BE2C (cell line): ENCODE measurements at regions not wholly inside any gene's neighbourhood (a gene's known extent, or its start where the extent isn't known, plus 50 kb on each side); places are given as distances from the start of the nearest gene placed in this dataset.

Experiments
- DNase-seq: peaks from one replicate; pipeline ENCODE4 v3.0.0-alpha.2; 2020
- H3K27me3 ChIP-seq: fragments of 250-450 bp; sonication (Bioruptor Pico); 2 replicates; pipeline ENCODE4 v1.5.1; 2020; ENCODE audit warnings: mild to moderate bottlenecking
- H3K36me3 ChIP-seq: fragments of 250-450 bp; sonication (Bioruptor Pico); 2 replicates; pipeline ENCODE4 v1.5.1; 2020; ENCODE audit warnings: mild to moderate bottlenecking
- H3K4me1 ChIP-seq: fragments of 250-450 bp; sonication (Bioruptor Pico); 2 replicates; pipeline ENCODE4 v1.5.1; 2020
- H3K4me3 ChIP-seq: 2 replicates; pipeline ENCODE4 v1.5.1; 2011; ENCODE audit warnings: low read depth, low read length
- H3K9me3 ChIP-seq: fragments of 250-450 bp; sonication (Bioruptor Pico); 2 replicates; pipeline ENCODE4 v1.5.1; 2020
- TF ChIP-seq, protein P1 (sequence below): IDR thresholded peaks from 2 replicates; pipeline ENCODE4 v1.5.1; 2012; ENCODE audit warnings: mild to moderate bottlenecking, low read depth, low read length

DNA sequence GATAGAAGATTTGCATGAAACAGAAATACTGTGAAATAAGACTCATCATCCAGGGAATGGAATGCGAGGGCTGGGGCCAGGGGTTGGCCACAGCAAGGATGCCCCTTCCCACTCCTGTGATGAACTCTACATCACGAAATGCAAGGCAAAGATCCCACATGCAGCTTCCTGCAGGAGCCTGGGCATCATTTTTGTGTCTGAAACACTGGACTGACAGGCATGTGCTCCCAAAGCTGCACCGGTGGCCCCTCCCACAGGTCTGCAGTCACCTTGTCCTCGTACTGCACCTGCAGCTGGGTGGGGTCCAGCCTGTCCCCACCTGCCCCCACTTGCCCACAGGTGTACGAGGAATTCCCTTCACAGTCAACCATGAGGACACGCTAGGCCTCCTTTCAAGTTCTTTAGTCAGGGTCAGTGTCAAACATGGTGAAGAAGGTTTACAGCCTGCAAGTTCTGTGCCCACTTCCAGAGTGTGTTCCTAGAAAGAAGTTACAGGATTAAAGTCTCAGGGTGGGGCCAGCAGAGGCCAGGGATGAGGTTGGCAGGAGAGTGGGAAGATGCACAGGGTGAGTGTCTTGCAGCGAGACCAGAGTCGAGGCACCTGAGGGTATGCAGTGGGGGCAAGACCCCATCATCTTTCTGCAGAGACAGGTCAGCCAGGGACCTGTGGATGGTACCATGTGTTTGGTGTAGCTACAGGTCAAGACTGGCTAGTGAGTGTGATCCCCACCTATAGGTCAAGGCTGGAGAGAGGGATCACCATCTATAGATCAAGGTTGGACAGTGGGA lies 155.0 kb upstream of the IRX2 start:
- Histone ChIP-seq H3K4me1 (no peaks in the 10 kb centered on the region), H3K4me3 (no peak overlapping the region), H3K9me3 (peaks cover 2% of the 10 kb centered on the region), H3K27me3 (no peaks in the 10 kb centered on the region), H3K36me3 (no peaks in the 10 kb centered on the region)
- no peak for DNase-seq
- TF ChIP-seq, protein P1, sequence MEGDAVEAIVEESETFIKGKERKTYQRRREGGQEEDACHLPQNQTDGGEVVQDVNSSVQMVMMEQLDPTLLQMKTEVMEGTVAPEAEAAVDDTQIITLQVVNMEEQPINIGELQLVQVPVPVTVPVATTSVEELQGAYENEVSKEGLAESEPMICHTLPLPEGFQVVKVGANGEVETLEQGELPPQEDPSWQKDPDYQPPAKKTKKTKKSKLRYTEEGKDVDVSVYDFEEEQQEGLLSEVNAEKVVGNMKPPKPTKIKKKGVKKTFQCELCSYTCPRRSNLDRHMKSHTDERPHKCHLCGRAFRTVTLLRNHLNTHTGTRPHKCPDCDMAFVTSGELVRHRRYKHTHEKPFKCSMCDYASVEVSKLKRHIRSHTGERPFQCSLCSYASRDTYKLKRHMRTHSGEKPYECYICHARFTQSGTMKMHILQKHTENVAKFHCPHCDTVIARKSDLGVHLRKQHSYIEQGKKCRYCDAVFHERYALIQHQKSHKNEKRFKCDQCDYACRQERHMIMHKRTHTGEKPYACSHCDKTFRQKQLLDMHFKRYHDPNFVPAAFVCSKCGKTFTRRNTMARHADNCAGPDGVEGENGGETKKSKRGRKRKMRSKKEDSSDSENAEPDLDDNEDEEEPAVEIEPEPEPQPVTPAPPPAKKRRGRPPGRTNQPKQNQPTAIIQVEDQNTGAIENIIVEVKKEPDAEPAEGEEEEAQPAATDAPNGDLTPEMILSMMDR, result no peak

DNA sequence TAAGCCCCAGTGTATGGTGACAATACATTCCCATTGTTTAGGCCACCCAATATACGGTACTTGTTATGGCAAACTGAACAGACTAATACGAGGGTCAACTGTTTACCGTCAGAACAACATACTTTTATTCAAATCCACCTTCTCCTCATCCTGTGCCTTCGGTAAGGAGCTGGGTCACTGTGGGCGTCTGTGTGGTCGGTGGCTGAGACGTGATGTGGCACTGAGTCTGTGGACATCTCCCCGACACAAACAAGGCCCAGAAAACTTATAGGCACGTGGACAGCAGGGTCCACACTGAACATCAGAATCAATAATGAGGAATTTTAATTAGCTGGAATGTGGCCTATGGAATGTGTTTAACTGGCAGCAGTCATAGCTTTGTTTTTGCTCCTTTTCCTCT lies 154.3 kb upstream of the IRX2 start:
- no peaks in the 10 kb centered on the region for H3K4me1 ChIP-seq
- H3K27me3 ChIP-seq, result no peaks in the 10 kb centered on the region
- no peaks in the 10 kb centered on the region for H3K36me3 ChIP-seq
- no peak overlapping the region for H3K4me3 ChIP-seq
- TF ChIP-seq, protein P1, result no peak
- peaks cover 2% of the 10 kb centered on the region for H3K9me3 ChIP-seq
- DNase-seq, result no peak

DNA sequence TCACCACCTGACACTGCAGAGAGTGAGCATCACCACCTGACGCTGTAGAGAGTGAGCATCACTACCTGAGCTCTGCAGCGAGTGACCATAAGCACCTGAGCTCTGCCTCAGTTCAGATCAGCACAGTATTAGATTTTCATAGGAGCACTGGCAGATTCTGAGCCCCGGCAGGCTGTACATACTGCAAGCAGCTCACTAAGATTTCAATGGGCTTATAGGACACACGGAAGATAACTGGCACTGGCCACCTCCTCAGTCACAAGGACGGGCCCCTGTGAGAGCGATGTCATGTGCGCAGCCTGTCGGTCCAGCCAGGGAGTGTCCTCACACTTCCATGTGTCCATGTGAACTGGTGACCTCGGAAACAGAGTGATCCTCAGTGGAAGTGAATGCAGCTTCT lies 153.5 kb upstream of the IRX2 start:
- no peak for DNase-seq
- Histone ChIP-seq H3K4me3 (no peak overlapping the region), H3K4me1 (no peaks in the 10 kb centered on the region), H3K9me3 (peaks cover 2% of the 10 kb centered on the region), H3K27me3 (no peaks in the 10 kb centered on the region), H3K36me3 (no peaks in the 10 kb centered on the region)
- TF ChIP-seq, protein P1, result no peak

- Histone ChIP-seq H3K36me3 (no peaks in the 10 kb centered on the region), H3K4me1 (no peaks in the 10 kb centered on the region), H3K9me3 (peaks cover 2% of the 10 kb centered on the region), H3K27me3 (no peaks in the 10 kb centered on the region), H3K4me3 (no peak overlapping the region)
- TF ChIP-seq, protein P1, result no peak
- no peak for DNase-seq
These were observed 152.9 kb upstream of the IRX2 start for GRCh38 chr5:2904399-2904798.

DNA sequence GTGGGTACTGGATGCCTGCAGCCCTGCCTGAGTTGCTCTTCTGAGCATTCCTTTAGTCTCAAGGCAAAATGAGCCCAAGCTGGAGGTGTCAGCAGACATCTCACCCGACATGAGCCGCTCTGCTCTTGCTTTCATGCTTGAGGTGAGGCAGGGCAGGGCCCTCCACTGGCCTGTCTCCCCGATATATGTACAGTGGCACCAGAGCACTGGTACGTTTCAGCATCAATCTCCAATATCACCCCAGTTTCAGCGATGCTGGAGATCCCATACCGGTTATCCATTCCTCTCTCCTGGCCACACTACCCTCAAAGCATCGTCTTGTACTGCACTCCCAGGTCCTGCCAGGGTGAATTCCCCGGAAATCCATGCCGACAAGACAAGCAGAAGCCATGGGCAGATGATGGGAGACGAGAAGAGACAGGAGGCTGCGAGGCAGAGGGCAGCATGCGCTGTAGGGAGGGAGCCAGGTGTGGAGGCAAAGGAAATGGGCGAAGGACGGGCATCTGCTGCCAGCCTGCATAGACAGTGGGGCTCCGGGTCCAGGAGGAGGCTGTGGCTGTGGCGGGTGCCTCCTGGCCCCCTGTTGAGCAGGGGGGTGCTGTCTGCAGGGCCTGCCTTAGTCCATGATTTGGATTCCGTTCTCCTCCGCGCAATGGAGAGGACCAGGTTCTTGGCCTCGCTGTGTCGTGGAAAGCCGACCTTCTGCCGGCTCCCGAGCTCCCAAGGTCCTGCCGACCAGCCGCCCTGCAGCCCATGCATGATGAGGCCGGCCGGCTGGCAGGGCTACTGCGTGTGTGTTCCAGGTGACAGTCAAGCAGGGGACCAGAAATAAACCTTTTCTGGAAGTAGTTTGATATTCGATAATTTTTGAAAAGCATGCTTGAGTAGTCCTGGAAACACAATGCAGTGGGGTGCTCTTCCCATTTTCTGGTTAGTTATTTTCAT lies 152.2 kb upstream of the IRX2 start:
- no peaks in the 10 kb centered on the region for H3K4me1 ChIP-seq
- no peaks in the 10 kb centered on the region for H3K36me3 ChIP-seq
- no peak overlapping the region for H3K4me3 ChIP-seq
- TF ChIP-seq, protein P1, result no peak
- H3K9me3 ChIP-seq, result peaks cover 2% of the 10 kb centered on the region
- H3K27me3 ChIP-seq, result no peaks in the 10 kb centered on the region
- DNase-seq, result no peak
